Common myeloid progenitor, CD34-positive (primary cell): ENCODE measurements at regions not wholly inside any gene's neighbourhood (a gene's known extent, or its start where the extent isn't known, plus 50 kb on each side); places are given as distances from the start of the nearest gene placed in this dataset.
"Not testable (repeated sequence)": the region's sequence is repeated elsewhere in the genome, so short reads cannot be mapped to it uniquely, and the experiment has no call there.

Source experiments
- CTCF ChIA-PET: fragments of 350-600 bp; sonication (Branson Sonifier 250); formaldehyde crosslinking; loops from one replicate; lab custom pipeline; 2021; ENCODE audit warnings: antibody characterized with exemption; lab: Charles Lee
- POLR2A ChIA-PET: fragments of 350-600 bp; sonication (Branson Sonifier 250); formaldehyde crosslinking; loops from one replicate; lab custom pipeline; 2021; ENCODE audit warnings: antibody characterized with exemption; lab: Charles Lee
- DNase-seq, 3 donors: peaks; one replicate each; pipeline versions ENCODE4 v3.0.0 to v3.0.0-alpha.2; 2013
- H3K27ac ChIP-seq, 2 experiments: 1 replicate in 1 of 2; 2 replicates in 1 of 2; pipeline ENCODE4 v1.7.0; 2013; ENCODE audit warnings: inconsistent platforms in 2 of 2, low read length in 2 of 2, mild to moderate bottlenecking in 2 of 2, low read depth in 1 of 2, moderate library complexity in 1 of 2; ENCODE audit not compliant: severe bottlenecking in 2 of 2, insufficient read depth in 1 of 2, poor library complexity in 1 of 2
- H3K27me3 ChIP-seq, 5 experiments: replicated peaks in 2 of 5; 1 replicate in 3 of 5; 2 replicates in 2 of 5; pipeline versions ENCODE4 v1.6.1 to v1.7.0; 2013; ENCODE audit warnings: low read length in 4 of 5, mild to moderate bottlenecking in 2 of 5, moderate library complexity in 2 of 5, inconsistent platforms in 1 of 5; ENCODE audit not compliant: insufficient read depth in 5 of 5, control insufficient read depth in 4 of 5
- H3K36me3 ChIP-seq, 4 experiments: 1 replicate in 2 of 4; 2 replicates in 2 of 4; pipeline versions ENCODE4 v1.6.1 to v1.7.0; 2013; ENCODE audit warnings: low read length in 3 of 4, control low read depth in 1 of 4, mild to moderate bottlenecking in 1 of 4; ENCODE audit not compliant: control insufficient read depth in 4 of 4, insufficient read depth in 4 of 4
- H3K4me1 ChIP-seq, 4 experiments: 1 replicate in 3 of 4; 2 replicates in 1 of 4; pipeline versions ENCODE4 v1.6.1 to v1.7.1; 2013; ENCODE audit warnings: low read length in 3 of 4, mild to moderate bottlenecking in 3 of 4, control low read depth in 1 of 4, inconsistent platforms in 1 of 4, moderate library complexity in 1 of 4; ENCODE audit not compliant: control insufficient read depth in 4 of 4, insufficient read depth in 4 of 4; ENCODE audit errors: control extremely low read depth in 1 of 4
- H3K4me3 ChIP-seq, 7 experiments: 1 replicate in 4 of 7; 2 replicates in 3 of 7; pipeline versions ENCODE4 v1.5.1 to v1.7.0; 2013; ENCODE audit warnings: mild to moderate bottlenecking in 7 of 7, low read length in 6 of 7, moderate library complexity in 6 of 7, inconsistent platforms in 2 of 7, low read depth in 2 of 7, control low read depth in 1 of 7; ENCODE audit not compliant: insufficient read depth in 4 of 7, control insufficient read depth in 1 of 7; ENCODE audit errors: extremely low read depth in 1 of 7
- H3K9me3 ChIP-seq, 5 experiments: 1 replicate in 4 of 5; 2 replicates in 1 of 5; pipeline versions ENCODE4 v1.6.1 to v1.7.1; 2013; ENCODE audit warnings: low read length in 4 of 5, mild to moderate bottlenecking in 2 of 5, inconsistent platforms in 1 of 5, low read depth in 1 of 5, moderate library complexity in 1 of 5; ENCODE audit not compliant: control insufficient read depth in 4 of 5, insufficient read depth in 2 of 5; ENCODE audit errors: control extremely low read depth in 1 of 5
- WGBS: methylation state at CpG from one replicate; pipeline ENCODE4 v1.1.5; 2013; ENCODE audit not compliant: insufficient coverage; 5-methylcytosine and 5-hydroxymethylcytosine counted together

GRCh38 chrX:127187095-127187494 lies 367.6 kb downstream of the PRR32 start:
- POLR2A ChIA-PET, result no interaction called here
- WGBS, result 72% methylated on average over 2 of the region's 3 CpGs
- H3K9me3 ChIP-seq, result no peaks in the 10 kb centered on the region

DNA sequence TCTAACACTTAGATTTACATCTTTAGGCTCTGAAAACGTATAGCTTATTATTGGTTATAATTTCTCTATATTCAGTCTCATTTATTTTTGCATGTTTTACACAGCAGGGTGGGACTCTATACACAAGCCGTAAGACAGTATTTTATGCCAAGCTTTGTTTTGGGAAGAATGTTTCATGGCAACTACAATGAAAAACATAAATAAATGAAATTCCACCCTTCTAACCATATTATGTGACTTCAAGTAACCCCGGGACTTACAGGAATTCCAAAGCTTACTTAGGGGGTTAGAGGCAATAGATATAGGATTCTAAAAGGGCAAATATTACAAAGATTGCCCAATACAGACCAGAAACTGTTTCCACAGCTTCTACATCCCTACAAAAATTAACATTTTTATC lies 370.9 kb downstream of the PRR32 start:
- Histone ChIP-seq H3K4me3 (no peak overlapping the region), H3K9me3 (no peaks in the 10 kb centered on the region), H3K27ac (no peak overlapping the region), H3K27me3 (no peaks in the 10 kb centered on the region), H3K4me1 (no peaks in the 10 kb centered on the region), H3K36me3 (no peaks in the 10 kb centered on the region)
- no CpG with 5 or more reads among the region's 3 CpGs for WGBS
- ChIA-PET POLR2A (no interaction called here), CTCF (no interaction called here)
- no peak for DNase-seq

More at GRCh38 chrX:127187095-127187494, 367.6 kb downstream of the PRR32 start:
- Histone ChIP-seq H3K27ac (no peak overlapping the region), H3K27me3 (no peaks in the 10 kb centered on the region), H3K36me3 (no peaks in the 10 kb centered on the region), H3K4me1 (no peaks in the 10 kb centered on the region), H3K4me3 (no peak overlapping the region)
- DNase-seq, result no peak
- CTCF ChIA-PET, result no interaction called here

GRCh38 chrX:127207326-127207725 lies 387.8 kb downstream of the PRR32 start:
- Histone ChIP-seq H3K27me3 (no peaks in the 10 kb centered on the region), H3K36me3 (no peaks in the 10 kb centered on the region), H3K4me1 (no peaks in the 10 kb centered on the region), H3K27ac (no peak overlapping the region), H3K4me3 (no peak overlapping the region), H3K9me3 (no peaks in the 10 kb centered on the region)
- WGBS, result 100% methylated on average over 1 of the region's 3 CpGs
- DNase-seq, result no peak
- POLR2A ChIA-PET, result no interaction called here
- CTCF ChIA-PET, result no interaction called here

DNA sequence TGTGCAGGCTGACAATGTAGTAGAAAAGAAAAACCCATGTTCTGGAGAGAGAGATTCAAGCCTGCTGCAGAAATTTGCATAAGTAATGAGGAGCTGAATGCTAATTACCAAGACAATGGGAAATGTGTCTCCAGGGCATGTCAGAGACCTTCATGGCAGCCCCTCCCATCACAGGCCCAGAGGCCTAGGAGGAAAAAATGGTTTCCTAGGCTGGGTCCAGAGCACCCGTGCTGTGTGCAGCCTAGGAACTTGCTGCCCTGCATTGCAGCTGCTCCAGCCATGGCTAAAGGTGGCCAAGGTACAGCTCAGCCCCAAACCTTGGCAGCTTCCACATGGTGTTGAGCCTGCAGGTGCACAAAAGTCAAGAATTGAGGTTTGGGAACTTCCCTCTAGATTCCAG lies 402.3 kb downstream of the PRR32 start:
- CTCF ChIA-PET, result not testable (repeated sequence)

GRCh38 chrX:127243654-127244053 lies 424.1 kb downstream of the PRR32 start:
- H3K4me1 ChIP-seq, result no peaks in the 10 kb centered on the region

More for the DNA sequence above, 402.3 kb downstream of the PRR32 start:
- H3K9me3 ChIP-seq, H3K27ac ChIP-seq, POLR2A ChIA-PET, H3K27me3 ChIP-seq, H3K4me3 ChIP-seq, H3K36me3 ChIP-seq, H3K4me1 ChIP-seq, DNase-seq: not testable (repeated sequence)
- WGBS, result 77% methylated on average over 1 of the region's 1 CpG

DNA sequence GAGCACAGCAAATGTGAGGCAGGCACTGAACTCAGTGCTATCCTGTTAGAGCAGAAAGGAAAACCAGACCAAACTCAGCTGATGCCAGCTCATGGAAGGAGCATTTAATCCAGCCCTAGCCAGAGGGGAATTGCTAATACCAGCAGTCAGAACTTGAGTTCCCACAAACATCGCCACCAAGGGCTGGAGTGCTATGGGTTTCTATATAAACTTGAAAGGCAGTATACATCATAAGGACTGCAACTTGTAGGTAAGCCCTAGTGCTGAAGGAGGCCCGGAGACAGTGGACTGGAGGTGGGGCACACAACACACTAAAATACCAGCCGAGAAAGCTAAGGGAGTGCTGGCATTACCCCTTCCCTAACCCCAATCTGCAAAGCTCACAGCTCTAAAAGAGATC lies 440.2 kb downstream of the PRR32 start:
- POLR2A ChIA-PET, result no interaction called here
- Histone ChIP-seq H3K27ac (no peak overlapping the region), H3K4me1 (no peaks in the 10 kb centered on the region), H3K4me3 (no peak overlapping the region), H3K9me3 (no peaks in the 10 kb centered on the region), H3K27me3 (no peaks in the 10 kb centered on the region), H3K36me3 (no peaks in the 10 kb centered on the region)
- CTCF ChIA-PET, result no interaction called here
- 100% methylated on average over 1 of the region's 3 CpGs for WGBS
- DNase-seq, result no peak

More at GRCh38 chrX:127243654-127244053, 424.1 kb downstream of the PRR32 start:
- ChIA-PET POLR2A (no interaction called here), CTCF (no interaction called here)
- no peak for DNase-seq
- H3K27me3 ChIP-seq, result no peaks in the 10 kb centered on the region
- no peaks in the 10 kb centered on the region for H3K9me3 ChIP-seq
- H3K27ac ChIP-seq, result no peak overlapping the region
- no peak overlapping the region for H3K4me3 ChIP-seq
- H3K36me3 ChIP-seq, result no peaks in the 10 kb centered on the region
- 92% methylated on average over 3 of the region's 3 CpGs for WGBS

DNA sequence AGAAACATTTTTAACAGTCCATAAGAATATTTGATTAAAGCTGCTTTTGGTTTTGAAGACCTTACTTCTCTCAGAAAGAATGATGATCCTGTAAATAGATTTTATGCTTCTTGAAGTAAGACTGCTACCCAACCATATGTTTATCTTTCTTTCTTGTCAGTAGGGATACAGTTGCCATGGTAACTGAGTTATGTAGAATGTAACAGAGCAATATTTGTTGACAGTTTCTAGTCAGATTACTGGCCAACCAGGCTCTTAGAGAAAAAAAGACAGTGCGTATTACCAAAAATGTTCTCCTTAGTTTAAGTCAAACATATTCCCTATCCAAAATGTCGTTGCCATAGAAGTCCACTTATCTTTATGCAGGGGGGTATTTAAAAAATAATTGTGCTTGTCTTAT lies 456.8 kb downstream of the PRR32 start:
- no peak for DNase-seq
- POLR2A ChIA-PET, result no interaction called here
- Histone ChIP-seq H3K4me1 (no peaks in the 10 kb centered on the region), H3K27ac (no peak overlapping the region), H3K27me3 (no peaks in the 10 kb centered on the region), H3K36me3 (no peaks in the 10 kb centered on the region), H3K9me3 (no peaks in the 10 kb centered on the region), H3K4me3 (no peak overlapping the region)
- CTCF ChIA-PET, result no interaction called here
- no CpG with 5 or more reads among the region's 2 CpGs for WGBS
